SK-N-SH (cell line): ENCODE measurements at regions not wholly inside any gene's neighbourhood (a gene's known extent, or its start where the extent isn't known, plus 50 kb on each side); places are given as distances from the start of the nearest gene placed in this dataset.

ENCODE experiments used
- EZH2phosphoT487 ChIP-seq: fragments of 200-600 bp; sonication (generic); IDR thresholded peaks from 2 replicates; pipeline ENCODE4 v1.6.1; 2017; ENCODE audit warnings: low read depth, mixed run types, mild to moderate bottlenecking, antibody characterized with exemption, moderate library complexity, borderline replicate concordance
- FOSL2 ChIP-seq: IDR thresholded peaks from 2 replicates; pipeline ENCODE4 v1.4.0; 2012; ENCODE audit warnings: low read depth, mild to moderate bottlenecking, moderate library complexity, borderline replicate concordance
- FOXJ3 ChIP-seq: sonication (generic); formaldehyde crosslinking; IDR thresholded peaks from 2 replicates; pipeline ENCODE4 v1.5.1; 2020; ENCODE audit warnings: mild to moderate bottlenecking, missing genetic modification reagents
- GABPA ChIP-seq: IDR thresholded peaks from 2 replicates; pipeline ENCODE4 v1.4.0; 2012; ENCODE audit warnings: low read depth, mild to moderate bottlenecking
- NRF1 ChIP-seq: IDR thresholded peaks from 2 replicates; pipeline ENCODE4 v1.6.1; 2012; ENCODE audit warnings: low read depth, mild to moderate bottlenecking, low read length
- POLR2AphosphoS5 ChIP-seq: IDR thresholded peaks from 2 replicates; pipeline ENCODE4 v1.6.1; 2012; ENCODE audit warnings: low read depth, low read length
- RAD21 ChIP-seq: IDR thresholded peaks from 2 replicates; pipeline ENCODE4 v1.6.1; 2012; ENCODE audit warnings: mild to moderate bottlenecking, low read length
- REST ChIP-seq: IDR thresholded peaks from 2 replicates; pipeline ENCODE4 v1.6.1; 2012; ENCODE audit warnings: mild to moderate bottlenecking, low read depth, low read length, moderate library complexity
- RFX5 ChIP-seq: IDR thresholded peaks from 2 replicates; pipeline ENCODE4 v1.6.1; 2012; ENCODE audit warnings: mild to moderate bottlenecking, improper control_type of control experiment, low read length
- SIN3A ChIP-seq: IDR thresholded peaks from 2 replicates; pipeline ENCODE4 v1.6.1; 2012; ENCODE audit warnings: low read depth, mild to moderate bottlenecking, low read length, moderate library complexity, borderline replicate concordance
- TF ChIP-seq, protein P1 (sequence below): fragments of 200-600 bp; sonication (generic); IDR thresholded peaks from 2 replicates; pipeline ENCODE4 v1.6.1; 2017; ENCODE audit warnings: antibody characterized with exemption, mild to moderate bottlenecking, moderate library complexity
- TF ChIP-seq, protein P2 (sequence below): IDR thresholded peaks from 2 replicates; pipeline ENCODE4 v1.4.0; 2012; ENCODE audit warnings: low read depth

DNA sequence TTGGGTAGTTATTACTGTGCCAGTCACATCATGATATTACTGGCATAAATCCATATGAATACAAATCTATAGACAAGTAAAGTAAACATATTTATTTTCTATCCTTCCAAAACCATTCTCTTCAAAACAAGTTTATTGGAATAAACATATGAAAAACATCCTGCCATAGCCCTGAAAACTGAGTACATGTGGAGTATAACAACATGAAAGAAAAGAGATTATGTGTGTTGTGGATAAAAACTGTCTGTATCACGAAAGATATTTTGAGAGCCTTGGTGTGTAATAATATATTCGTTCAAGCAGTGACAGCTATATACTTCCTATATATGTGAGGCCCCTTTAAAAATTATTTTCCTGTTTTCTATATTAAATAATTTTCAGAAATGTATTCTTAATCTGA, 1742.2 kb downstream of the ARAP2 start:
- TF ChIP-seq, protein P1, sequence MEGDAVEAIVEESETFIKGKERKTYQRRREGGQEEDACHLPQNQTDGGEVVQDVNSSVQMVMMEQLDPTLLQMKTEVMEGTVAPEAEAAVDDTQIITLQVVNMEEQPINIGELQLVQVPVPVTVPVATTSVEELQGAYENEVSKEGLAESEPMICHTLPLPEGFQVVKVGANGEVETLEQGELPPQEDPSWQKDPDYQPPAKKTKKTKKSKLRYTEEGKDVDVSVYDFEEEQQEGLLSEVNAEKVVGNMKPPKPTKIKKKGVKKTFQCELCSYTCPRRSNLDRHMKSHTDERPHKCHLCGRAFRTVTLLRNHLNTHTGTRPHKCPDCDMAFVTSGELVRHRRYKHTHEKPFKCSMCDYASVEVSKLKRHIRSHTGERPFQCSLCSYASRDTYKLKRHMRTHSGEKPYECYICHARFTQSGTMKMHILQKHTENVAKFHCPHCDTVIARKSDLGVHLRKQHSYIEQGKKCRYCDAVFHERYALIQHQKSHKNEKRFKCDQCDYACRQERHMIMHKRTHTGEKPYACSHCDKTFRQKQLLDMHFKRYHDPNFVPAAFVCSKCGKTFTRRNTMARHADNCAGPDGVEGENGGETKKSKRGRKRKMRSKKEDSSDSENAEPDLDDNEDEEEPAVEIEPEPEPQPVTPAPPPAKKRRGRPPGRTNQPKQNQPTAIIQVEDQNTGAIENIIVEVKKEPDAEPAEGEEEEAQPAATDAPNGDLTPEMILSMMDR = no peak
- TF ChIP-seq RFX5 = no peak
- TF ChIP-seq EZH2phosphoT487 = no peak
- no peak for TF ChIP-seq REST
- no peak for TF ChIP-seq FOXJ3 (CRISPR knock-in tag)
- TF ChIP-seq FOSL2 = no peak
- no peak for TF ChIP-seq GABPA
- TF ChIP-seq NRF1 = no peak
- TF ChIP-seq RAD21 = no peak
- TF ChIP-seq POLR2AphosphoS5 = no peak
- no peak for TF ChIP-seq SIN3A
- TF ChIP-seq, protein P2, sequence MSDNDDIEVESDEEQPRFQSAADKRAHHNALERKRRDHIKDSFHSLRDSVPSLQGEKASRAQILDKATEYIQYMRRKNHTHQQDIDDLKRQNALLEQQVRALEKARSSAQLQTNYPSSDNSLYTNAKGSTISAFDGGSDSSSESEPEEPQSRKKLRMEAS = no peak
